D721Med (cell line): ENCODE measurements at regions not wholly inside any gene's neighbourhood (a gene's known extent, or its start where the extent isn't known, plus 50 kb on each side); places are given as distances from the start of the nearest gene placed in this dataset.
"Not testable (repeated sequence)": the region's sequence is repeated elsewhere in the genome, so short reads cannot be mapped to it uniquely, and the experiment has no call there.

ENCODE experiments used
- DNase-seq: peaks from one replicate; pipeline ENCODE4 v3.0.0; 2011; ENCODE audit warnings: low spot score; ENCODE audit not compliant: insufficient read length
- FAIRE-seq: peaks from 2 replicates; lab custom pipeline; 2011; peaks lifted over from hg19 to GRCh38; lab: Jason Lieb, UNC
- CTCF ChIP-seq: IDR thresholded peaks from 2 replicates; pipeline ENCODE4 v1.5.1; 2012; ENCODE audit warnings: mild to moderate bottlenecking, control low read depth; ENCODE audit not compliant: insufficient read depth; ENCODE audit errors: missing control alignments

- no peak for DNase-seq
- FAIRE-seq, result no peak
- no peak for TF ChIP-seq CTCF
Measured at GRCh38 chrX:40912166-40912565, 173.1 kb upstream of the USP9X start.

GRCh38 chrX:40912576-40912975 lies 172.7 kb upstream of the USP9X start:
- TF ChIP-seq CTCF, result no peak
- DNase-seq (no peak), FAIRE-seq (no peak)

GRCh38 chrX:40920351-40920750 lies 164.9 kb upstream of the USP9X start:
- no peak for DNase-seq

GRCh38 chrX:40922307-40922706 lies 162.9 kb upstream of the USP9X start:
- FAIRE-seq (no peak), DNase-seq (no peak)
- peak; percentile 19 for TF ChIP-seq CTCF

More at GRCh38 chrX:40920351-40920750, 164.9 kb upstream of the USP9X start:
- no peak for TF ChIP-seq CTCF
- no peak for FAIRE-seq

GRCh38 chrX:40926739-40927427 lies 158.4 kb upstream of the USP9X start:
- DNase-seq, FAIRE-seq: not testable (repeated sequence)

- DNase-seq, result no peak
- no peak for FAIRE-seq
- no peak for TF ChIP-seq CTCF
Measured at GRCh38 chrX:40928076-40928475, 157.2 kb upstream of the USP9X start.

- FAIRE-seq, result no peak
- no peak for DNase-seq
- TF ChIP-seq CTCF, result no peak
Measured at GRCh38 chrX:40931921-40932320, 153.3 kb upstream of the USP9X start.
